Hepatocyte (in vitro differentiated cells): ENCODE measurements at regions not wholly inside any gene's neighbourhood (a gene's known extent, or its start where the extent isn't known, plus 50 kb on each side); places are given as distances from the start of the nearest gene placed in this dataset.

Source experiments
- DNase-seq: peaks from one replicate; pipeline ENCODE4 v3.0.0-alpha.2; 2016; ENCODE audit warnings: low spot score
- H2AFZ ChIP-seq: fragments of 200-600 bp; sonication (generic); 2 replicates; pipeline ENCODE4 v1.6.0; 2016; ENCODE audit warnings: antibody characterized with exemption, mild to moderate bottlenecking
- H3K27ac ChIP-seq: fragments of 200-600 bp; sonication (generic); 2 replicates; pipeline ENCODE4 v1.5.1; 2016; ENCODE audit warnings: mild to moderate bottlenecking
- H3K27me3 ChIP-seq: fragments of 200-600 bp; sonication (generic); 2 replicates; pipeline ENCODE4 v1.6.1; 2016
- H3K36me3 ChIP-seq: fragments of 200-600 bp; sonication (generic); replicated peaks from 2 replicates; pipeline ENCODE4 v1.5.1; 2016; ENCODE audit warnings: low read depth; ENCODE audit not compliant: insufficient read depth
- H3K4me1 ChIP-seq: fragments of 200-600 bp; sonication (generic); 2 replicates; pipeline ENCODE4 v1.5.1; 2016; ENCODE audit warnings: mild to moderate bottlenecking, moderate library complexity; ENCODE audit not compliant: insufficient read depth
- H3K4me2 ChIP-seq: fragments of 200-600 bp; sonication (generic); 2 replicates; pipeline ENCODE4 v1.6.0; 2016
- H3K4me3 ChIP-seq: fragments of 200-600 bp; sonication (generic); 2 replicates; pipeline ENCODE4 v1.5.1; 2016; ENCODE audit warnings: mild to moderate bottlenecking
- H3K79me2 ChIP-seq: fragments of 200-600 bp; sonication (generic); 2 replicates; pipeline ENCODE4 v1.6.0; 2017; ENCODE audit warnings: mild to moderate bottlenecking
- H3K9me2 ChIP-seq: fragments of 200-600 bp; sonication (generic); replicated peaks from 2 replicates; pipeline ENCODE4 v1.6.0; 2017; ENCODE audit warnings: mild to moderate bottlenecking; ENCODE audit not compliant: insufficient read depth
- H3K9me3 ChIP-seq: fragments of 200-600 bp; sonication (generic); 2 replicates; pipeline ENCODE4 v1.5.1; 2016; ENCODE audit warnings: low read depth, mild to moderate bottlenecking
- H4K20me1 ChIP-seq: fragments of 200-600 bp; sonication (generic); 2 replicates; pipeline ENCODE4 v1.6.0; 2016; ENCODE audit warnings: mild to moderate bottlenecking; ENCODE audit not compliant: insufficient read depth, poor library complexity, severe bottlenecking
- EZH2 ChIP-seq: fragments of 200-600 bp; sonication (generic); IDR thresholded peaks from 2 replicates; pipeline ENCODE4 v1.6.1; 2016; ENCODE audit warnings: antibody characterized with exemption, mild to moderate bottlenecking, borderline replicate concordance
- EZH2phosphoT487 ChIP-seq: fragments of 200-600 bp; sonication (generic); IDR thresholded peaks from one replicate; pipeline ENCODE4 v1.6.1; 2018; ENCODE audit warnings: antibody characterized with exemption, mild to moderate bottlenecking, low read depth, moderate library complexity; ENCODE audit not compliant: unreplicated experiment, severe bottlenecking
- WGBS: methylation state at CpG from one replicate; pipeline ENCODE4 v1.1.6; 2016; ENCODE audit warnings: low lambda C conversion rate; ENCODE audit errors: missing lambda C conversion rate; 5-methylcytosine and 5-hydroxymethylcytosine counted together
- TF ChIP-seq, protein P1 (sequence below): fragments of 200-600 bp; sonication (generic); IDR thresholded peaks from 2 replicates; pipeline ENCODE4 v1.5.1; 2016; ENCODE audit warnings: antibody characterized with exemption, mild to moderate bottlenecking; ENCODE audit not compliant: poor library complexity

DNA sequence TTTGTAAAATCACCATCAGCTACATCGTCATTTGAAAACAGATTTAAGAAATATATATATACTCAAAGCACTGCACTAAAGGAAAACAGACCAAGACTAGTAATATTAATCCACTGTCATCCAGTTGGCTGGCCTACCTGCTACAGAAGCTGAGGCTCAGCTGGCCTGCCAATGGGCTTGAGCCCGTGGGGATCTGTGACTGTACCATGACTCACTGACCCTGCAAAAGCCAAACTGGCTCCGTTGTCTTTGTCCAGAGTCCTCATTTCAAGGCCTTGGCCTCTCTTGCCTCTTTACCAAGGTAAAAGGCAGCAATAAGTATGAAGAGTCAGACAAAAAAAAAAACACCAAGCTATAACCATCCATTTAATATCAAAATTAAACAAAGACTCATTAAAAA, 463.5 kb upstream of the RASGRP1 start:
- Histone ChIP-seq H2AFZ (no peak overlapping the region), H3K27me3 (no peaks in the 10 kb centered on the region), H3K27ac (no peak overlapping the region), H3K9me3 (no peaks in the 10 kb centered on the region), H3K4me2 (no peak overlapping the region), H3K79me2 (no peaks in the 10 kb centered on the region), H4K20me1 (no peaks in the 10 kb centered on the region), H3K4me3 (no peak overlapping the region), H3K9me2 (no peaks in the 10 kb centered on the region), H3K36me3 (no peaks in the 10 kb centered on the region), H3K4me1 (no peaks in the 10 kb centered on the region)
- 84% methylated on average over 3 of the region's 3 CpGs for WGBS
- DNase-seq = no peak
- no peak for TF ChIP-seq EZH2phosphoT487
- TF ChIP-seq EZH2 = no peak
- TF ChIP-seq, protein P1, sequence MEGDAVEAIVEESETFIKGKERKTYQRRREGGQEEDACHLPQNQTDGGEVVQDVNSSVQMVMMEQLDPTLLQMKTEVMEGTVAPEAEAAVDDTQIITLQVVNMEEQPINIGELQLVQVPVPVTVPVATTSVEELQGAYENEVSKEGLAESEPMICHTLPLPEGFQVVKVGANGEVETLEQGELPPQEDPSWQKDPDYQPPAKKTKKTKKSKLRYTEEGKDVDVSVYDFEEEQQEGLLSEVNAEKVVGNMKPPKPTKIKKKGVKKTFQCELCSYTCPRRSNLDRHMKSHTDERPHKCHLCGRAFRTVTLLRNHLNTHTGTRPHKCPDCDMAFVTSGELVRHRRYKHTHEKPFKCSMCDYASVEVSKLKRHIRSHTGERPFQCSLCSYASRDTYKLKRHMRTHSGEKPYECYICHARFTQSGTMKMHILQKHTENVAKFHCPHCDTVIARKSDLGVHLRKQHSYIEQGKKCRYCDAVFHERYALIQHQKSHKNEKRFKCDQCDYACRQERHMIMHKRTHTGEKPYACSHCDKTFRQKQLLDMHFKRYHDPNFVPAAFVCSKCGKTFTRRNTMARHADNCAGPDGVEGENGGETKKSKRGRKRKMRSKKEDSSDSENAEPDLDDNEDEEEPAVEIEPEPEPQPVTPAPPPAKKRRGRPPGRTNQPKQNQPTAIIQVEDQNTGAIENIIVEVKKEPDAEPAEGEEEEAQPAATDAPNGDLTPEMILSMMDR = no peak

GRCh38 chr15:39029741-39030140, 465.1 kb upstream of the RASGRP1 start:
- Histone ChIP-seq H3K27me3 (no peaks in the 10 kb centered on the region), H3K27ac (no peak overlapping the region), H3K9me3 (no peaks in the 10 kb centered on the region), H3K36me3 (no peaks in the 10 kb centered on the region), H2AFZ (no peak overlapping the region), H3K4me3 (no peak overlapping the region), H3K4me1 (no peaks in the 10 kb centered on the region), H3K9me2 (no peaks in the 10 kb centered on the region), H3K4me2 (no peak overlapping the region), H4K20me1 (no peaks in the 10 kb centered on the region), H3K79me2 (no peaks in the 10 kb centered on the region)
- TF ChIP-seq EZH2 = no peak
- TF ChIP-seq EZH2phosphoT487 = no peak
- TF ChIP-seq, protein P1 = no peak
- 89% methylated on average over 1 of the region's 1 CpG for WGBS
- no peak for DNase-seq

GRCh38 chr15:39030291-39031070, 465.9 kb upstream of the RASGRP1 start:
- no peak for TF ChIP-seq EZH2
- TF ChIP-seq EZH2phosphoT487 = no peak
- TF ChIP-seq, protein P1 = no peak
- 79% methylated on average over 6 of the region's 6 CpGs for WGBS
- Histone ChIP-seq H3K27ac (no peak overlapping the region), H3K4me3 (no peak overlapping the region), H3K4me2 (no peak overlapping the region), H3K79me2 (no peaks in the 10 kb centered on the region), H4K20me1 (no peaks in the 10 kb centered on the region), H3K9me3 (no peaks in the 10 kb centered on the region), H3K27me3 (no peaks in the 10 kb centered on the region), H3K9me2 (no peaks in the 10 kb centered on the region), H3K4me1 (no peaks in the 10 kb centered on the region), H2AFZ (no peak overlapping the region), H3K36me3 (no peaks in the 10 kb centered on the region)
- no peak for DNase-seq
